GM23248 (cell line): ENCODE measurements at regions not wholly inside any gene's neighbourhood (a gene's known extent, or its start where the extent isn't known, plus 50 kb on each side); places are given as distances from the start of the nearest gene placed in this dataset.

Experiments
- EZH2 ChIP-seq: fragments of 200-600 bp; sonication (generic); IDR thresholded peaks from 2 replicates; pipeline ENCODE4 v1.6.1; 2018; ENCODE audit warnings: antibody characterized with exemption, mild to moderate bottlenecking; ENCODE audit not compliant: insufficient read depth, poor library complexity, severe bottlenecking
- EZH2phosphoT487 ChIP-seq: fragments of 200-600 bp; sonication (generic); IDR thresholded peaks from 2 replicates; pipeline ENCODE4 v1.6.1; 2018; ENCODE audit warnings: antibody characterized with exemption, moderate library complexity, mild to moderate bottlenecking, low read depth; ENCODE audit not compliant: insufficient read depth

GRCh38 chr9:73053543-73053942 is 98.1 kb upstream of the ANXA1 start:
- TF ChIP-seq EZH2: no peak
- TF ChIP-seq EZH2phosphoT487: no peak
